ENCODE measurements at regions not wholly inside any gene's neighbourhood (a gene's known extent, or its start where the extent isn't known, plus 50 kb on each side); places are given as distances from the start of the nearest gene placed in this dataset.
"Not testable (repeated sequence)": the region's sequence is repeated elsewhere in the genome, so short reads cannot be mapped to it uniquely, and the experiment has no call there.

DNA sequence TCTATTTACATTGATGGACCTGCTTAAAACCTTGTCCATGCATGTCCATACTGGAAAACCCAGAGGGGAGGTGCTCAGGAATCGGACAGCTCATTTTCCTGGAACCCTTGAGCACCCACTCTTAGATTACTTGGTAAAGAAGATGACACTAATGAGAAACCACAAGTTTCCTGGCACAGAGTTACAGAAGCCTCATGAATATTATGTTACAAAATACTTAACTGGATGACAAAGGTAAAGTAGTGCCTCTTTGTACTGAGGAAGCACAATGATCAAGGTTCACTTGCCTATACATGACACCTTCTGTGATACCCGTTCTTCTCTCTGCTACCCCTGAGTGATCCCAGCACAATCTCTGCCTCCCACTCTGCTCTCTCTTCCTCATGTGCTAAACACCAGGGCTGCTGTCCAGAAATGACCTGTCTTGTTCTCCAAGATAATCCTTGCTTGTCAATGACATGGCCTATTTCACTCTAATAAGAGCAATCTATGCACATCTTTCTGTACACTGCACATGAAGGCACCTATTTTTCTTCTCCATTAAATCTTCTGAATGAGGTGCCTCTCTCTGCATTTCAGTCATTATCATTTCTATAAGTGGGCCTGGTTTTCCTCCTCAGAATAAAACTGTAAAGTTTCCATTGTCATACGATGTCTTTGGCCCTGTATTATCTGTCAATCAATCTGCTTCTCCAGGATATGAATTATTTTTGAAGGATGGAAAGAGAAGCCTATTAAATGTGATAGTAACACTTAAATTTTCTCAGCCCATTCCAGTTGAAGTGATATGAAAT lies 684.0 kb upstream of the ACO1 start:
- DNase-seq (ENCODE audit: low read depth): no peak

DNA sequence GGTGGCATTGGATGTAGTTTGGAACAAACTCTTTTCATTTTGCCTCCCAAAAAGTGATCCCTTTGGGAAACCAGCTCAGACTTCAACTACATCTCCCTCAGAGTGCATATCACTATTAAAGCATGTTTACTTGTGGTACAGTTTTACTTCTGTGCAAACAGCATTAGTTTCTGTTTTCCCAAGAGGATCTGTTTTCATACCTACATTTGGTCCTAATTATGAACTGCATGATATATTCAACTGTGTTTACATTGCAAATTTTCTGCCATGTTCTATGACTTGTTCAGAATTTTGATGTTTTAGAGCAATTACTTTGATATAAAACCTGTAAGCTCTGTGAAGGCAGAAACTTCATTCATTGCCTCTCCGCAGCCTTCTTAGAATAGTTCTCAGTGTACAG lies 681.5 kb upstream of the ACO1 start:
- DNase-seq (ENCODE audit: low read depth): no peak

DNA sequence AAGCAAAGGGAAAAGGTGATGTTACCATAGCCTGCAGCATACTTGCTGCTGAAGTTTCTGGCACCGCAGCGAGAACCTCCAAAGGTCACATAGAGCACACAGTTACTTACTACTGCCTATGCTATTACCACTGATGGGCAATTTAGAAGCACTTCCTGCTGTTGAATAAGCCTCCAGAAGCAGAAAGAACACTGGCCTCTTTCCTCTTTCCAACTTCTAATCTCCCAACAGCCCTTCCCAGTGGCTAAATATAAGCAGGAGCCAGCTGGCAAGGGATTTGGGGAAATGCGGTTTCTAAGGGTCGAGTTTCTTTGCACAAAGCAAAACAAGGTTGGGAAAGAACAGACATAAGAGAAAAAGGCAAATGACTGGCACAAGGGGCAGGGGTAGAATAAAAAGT lies 669.2 kb upstream of the ACO1 start:
- DNase-seq (ENCODE audit: low read depth): peak; percentile 29

DNA sequence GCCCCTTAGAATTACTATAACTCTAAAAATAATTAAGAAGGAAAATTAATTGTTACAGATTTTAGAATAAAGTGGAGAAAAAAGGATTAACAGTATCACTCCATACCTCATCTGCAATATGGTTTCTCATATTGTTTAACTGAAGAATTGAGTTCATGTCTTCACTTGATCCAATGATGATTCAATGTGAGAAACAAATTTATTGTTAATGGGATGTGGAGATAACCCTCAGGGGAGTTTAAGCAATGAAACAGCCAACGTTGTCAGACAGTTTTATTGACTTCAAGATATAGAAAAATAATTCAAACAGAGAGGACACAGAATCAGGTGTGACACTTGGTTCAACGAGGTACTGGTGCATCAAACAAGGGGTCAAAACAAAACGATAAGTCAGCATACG lies 665.2 kb upstream of the ACO1 start:
- DNase-seq (ENCODE audit: low read depth): no peak

DNA sequence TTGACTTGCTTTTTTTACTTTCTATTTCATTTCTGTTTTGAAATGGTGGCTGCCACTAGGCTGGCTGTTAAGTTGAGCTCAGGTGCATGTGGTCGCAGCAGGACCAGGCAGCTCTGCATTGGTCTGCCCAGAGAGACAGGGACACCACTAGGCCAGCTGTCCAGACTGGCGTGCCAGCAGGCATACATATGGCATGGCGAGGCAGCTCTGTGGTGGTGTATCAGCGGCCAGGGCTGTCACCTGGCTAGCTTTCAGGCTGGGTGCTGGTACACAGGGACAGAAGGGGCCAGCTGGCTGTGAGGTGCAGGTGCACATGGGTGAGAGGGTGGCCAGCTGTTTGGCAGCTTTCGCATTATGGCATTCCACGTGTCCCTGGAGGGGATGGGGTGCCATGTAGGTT lies 654.0 kb upstream of the ACO1 start:
- no peak for DNase-seq (ENCODE audit: low read depth)

DNA sequence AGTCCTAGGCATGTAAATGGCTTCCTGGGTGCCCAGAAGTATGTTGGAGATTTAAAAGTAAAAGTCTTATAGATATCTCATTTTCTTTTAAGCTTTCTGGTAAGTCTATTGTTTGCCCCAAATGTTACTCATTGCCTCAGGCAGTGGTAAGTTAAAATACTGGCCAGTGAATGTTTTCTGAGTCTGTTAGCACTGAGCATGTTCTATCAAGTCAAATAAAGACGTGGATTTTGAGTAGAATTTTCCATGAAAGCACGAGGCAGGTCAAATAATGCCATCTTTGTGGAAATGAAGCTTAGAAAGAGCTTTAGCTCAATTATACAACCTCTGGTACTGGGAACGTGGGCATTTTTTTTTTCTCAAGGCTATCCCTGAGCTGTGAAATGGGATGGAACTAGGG lies 651.3 kb upstream of the ACO1 start:
- DNase-seq (ENCODE audit: low read depth): no peak

DNA sequence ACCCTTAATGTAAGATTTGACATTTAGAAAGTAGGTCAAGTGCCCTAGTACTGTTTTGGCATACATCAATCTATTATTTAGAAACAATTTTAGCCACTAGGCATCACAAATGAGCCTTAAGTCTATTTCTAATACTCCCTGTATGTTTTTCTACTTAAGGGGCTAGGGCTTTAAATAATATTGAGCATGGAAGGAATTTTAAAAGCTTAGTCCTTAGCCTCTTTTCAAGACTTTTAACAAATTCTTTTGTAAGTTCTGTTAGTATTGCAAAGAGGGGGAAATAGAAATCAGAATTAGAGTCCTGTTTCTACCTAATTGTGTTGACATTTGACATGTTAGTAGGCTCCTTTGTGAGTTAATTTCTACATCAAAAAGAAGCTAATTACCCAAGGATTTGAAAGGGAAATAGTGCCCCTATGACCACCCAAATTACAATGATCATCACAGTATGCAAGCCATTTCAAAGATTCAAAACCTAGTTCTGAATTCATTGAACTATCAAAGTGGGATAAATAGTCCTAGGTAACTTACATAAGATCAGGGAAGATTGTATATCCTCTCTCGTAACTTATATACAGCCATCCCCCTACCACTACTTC lies 647.8 kb upstream of the ACO1 start:
- DNase-seq (ENCODE audit: low read depth): no peak

DNA sequence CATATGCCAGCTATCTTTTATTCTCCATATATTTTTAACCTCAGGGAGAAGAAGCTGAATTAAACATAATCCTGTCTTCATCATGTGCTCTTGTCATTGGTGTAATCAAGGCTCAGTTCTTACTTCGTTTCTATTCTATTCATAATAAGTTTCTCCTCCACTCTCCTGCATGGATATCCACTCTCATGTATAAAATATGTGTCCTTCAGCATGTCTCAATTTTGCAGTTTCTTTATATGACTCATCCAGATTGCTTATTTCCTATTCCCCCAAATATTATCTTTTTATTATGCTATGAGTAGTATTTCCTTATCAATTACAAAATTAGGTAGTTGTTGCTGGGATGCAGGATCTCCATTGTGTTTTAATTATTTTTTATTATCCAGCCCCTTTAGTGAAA lies 643.7 kb upstream of the ACO1 start:
- DNase-seq (ENCODE audit: low read depth): peak; percentile 1

DNA sequence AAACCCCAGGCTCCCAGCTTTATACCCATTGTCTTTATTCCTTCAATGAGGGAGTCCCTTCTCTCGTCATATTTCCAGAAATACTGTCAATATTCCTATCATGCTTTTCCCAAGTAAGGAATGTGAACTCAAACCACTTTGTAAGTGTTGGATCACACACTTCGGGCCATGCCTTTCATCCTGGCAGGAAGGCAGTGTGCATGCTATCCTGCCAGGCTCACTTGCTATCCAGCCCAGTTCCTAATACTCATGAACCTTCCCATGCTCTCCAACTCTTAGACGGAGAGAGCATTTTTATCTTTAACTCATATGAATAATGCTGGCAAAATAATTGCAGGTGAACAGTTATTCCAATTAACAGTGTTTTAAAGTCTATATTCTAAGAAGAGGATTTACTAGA lies 639.9 kb upstream of the ACO1 start:
- DNase-seq (ENCODE audit: low read depth): no peak

DNA sequence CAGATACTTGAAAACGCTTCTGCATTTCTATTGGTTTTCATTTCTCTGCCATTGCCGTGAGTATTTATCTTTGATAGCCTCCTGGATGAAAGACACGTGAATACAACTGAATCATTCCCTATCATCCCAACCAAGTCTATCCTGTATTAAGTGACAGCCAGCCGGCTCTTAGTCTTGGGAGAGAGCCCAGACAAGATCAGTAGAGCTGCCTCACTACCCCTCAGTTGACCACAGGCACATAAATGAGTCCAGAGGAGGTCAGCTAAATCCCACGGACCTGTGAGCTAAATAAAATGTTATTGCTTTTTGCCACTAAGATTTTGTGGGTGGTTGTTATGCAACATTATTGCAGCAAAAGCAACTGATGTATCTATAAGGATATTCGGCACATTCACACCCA lies 639.0 kb upstream of the ACO1 start:
- peak; percentile 9 for DNase-seq (ENCODE audit: low read depth)

DNA sequence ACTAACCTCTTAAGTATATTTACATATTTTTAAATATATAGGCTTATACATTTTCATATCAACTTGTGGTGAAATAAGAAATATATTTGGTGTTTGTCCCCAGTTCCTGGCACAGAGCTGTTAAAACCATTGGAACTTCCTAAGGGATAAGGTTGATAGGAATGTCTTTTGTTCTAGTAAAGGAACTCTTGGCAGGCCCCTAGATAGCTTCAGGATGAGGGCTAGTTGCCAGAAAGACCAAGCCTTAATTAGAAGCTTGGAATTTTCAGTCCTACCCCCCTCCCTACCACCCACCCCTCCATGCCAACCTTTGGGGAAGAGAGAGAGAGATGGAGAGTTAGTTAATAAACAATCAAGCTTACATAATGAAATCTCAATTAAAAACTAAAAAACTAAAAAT lies 638.6 kb upstream of the ACO1 start:
- DNase-seq (ENCODE audit: low read depth): no peak

DNA sequence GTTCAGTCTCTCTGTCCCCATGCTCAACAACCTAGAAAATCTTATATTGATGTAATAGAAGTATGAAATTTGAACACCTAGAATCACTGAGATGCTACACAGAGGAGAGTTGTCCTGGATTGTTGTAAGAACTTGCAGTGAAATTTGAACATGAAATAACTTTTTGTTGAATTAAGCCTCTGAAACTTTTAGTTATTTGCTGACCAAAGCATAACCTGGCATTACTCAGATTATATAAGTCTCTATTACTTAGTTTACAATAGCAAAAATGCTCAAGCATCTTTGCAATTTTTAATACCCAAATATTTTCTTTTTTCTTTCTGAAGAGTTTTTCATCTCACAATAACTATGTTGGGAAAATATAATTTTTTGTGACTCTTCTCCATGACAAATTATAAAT lies 630.7 kb upstream of the ACO1 start:
- no peak for DNase-seq (ENCODE audit: low read depth)

DNA sequence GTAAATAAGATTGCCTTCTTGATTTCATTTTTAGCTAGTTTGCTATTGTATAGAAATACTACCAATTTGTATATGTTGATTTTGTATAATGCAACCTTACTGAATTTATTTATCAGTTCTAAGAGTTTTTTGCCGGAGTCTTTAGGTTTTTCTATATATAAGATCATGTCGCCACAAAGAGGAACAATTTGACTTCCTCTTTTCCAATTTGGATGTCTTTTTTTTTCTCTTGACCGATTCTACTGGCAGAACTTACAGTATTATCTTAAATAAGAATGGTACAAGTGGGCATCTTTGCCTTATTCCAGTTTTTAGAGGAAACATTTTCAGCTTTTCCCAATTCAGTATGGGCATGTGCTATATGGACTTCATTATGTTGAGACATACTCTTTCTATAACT lies 624.7 kb upstream of the ACO1 start:
- no peak for DNase-seq (ENCODE audit: low read depth)

DNA sequence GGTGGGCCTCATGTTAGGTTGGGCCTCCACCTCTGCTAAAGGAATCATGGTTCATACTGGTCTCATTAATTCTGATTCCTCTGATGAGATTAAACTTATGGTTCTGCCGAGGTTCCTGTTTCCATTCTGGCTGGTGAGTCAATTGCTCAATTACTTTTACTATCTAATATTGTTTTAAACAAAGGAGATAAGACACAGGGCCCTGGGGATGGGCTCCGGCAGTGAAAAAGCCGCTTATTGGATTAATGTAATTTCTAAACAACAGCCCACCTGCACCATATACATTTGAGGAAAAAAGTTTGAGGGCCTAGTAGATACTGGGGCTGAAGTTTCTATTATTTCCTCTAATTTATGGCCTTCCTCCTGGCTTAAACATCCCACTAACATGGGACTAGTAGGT lies 610.4 kb upstream of the ACO1 start:
- DNase-seq (ENCODE audit: low read depth): not testable (repeated sequence)

DNA sequence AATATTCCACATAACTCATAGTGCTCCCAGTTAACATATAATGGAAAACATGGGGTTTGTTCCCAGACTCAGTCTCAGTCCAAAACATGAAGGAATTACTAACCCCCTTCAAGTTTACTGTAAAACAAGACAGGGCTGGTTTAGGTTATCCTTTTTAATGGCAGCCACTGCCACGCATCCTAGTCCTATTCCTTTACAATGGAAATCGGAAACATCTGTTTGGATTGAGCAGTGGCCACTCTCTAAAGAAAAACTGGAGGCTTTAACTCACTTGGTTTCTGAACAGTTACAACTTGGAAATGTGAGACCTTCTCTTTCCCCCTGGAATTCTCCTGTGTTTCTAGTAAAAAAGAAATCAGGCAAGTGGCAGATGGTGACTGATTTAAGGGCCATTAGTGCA lies 609.9 kb upstream of the ACO1 start:
- DNase-seq (ENCODE audit: low read depth): no peak

DNA sequence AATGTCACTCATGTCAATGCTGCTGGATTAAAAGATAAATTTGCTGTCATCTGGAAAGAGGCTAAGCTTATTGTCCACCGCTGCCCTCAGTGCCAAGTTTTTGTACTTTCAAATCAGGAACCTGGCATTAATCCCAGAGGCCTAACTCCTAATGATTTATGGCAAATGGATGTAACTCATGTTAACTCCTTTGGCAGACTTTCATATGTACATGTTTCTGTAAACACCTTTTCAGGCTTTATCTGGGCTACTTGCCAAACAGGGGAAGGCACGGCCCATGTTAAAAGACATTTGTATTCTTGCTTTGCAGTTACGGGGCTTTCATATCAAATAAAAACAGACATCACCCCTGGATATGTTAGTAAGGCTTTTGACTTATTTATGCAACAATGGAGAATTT lies 608.0 kb upstream of the ACO1 start:
- DNase-seq (ENCODE audit: low read depth): no peak

DNA sequence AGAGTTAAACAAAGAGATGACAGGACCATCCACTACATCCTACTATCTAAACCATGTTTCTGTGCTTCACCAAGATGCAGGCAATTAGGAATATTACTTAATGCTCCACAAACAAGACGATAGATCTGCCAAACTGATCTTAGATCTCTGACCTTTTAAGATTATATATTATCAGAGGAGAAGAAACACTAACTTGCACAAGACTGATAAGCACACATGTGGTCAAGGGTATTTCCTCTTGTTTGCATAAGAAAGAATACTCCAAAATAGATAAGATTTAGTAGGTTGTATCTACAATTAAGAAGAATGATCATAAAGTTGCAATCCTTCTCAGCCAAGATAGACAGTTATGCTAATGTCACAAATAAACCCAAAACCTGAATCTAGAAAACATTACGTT lies 601.0 kb upstream of the ACO1 start:
- DNase-seq (ENCODE audit: low read depth): no peak

DNA sequence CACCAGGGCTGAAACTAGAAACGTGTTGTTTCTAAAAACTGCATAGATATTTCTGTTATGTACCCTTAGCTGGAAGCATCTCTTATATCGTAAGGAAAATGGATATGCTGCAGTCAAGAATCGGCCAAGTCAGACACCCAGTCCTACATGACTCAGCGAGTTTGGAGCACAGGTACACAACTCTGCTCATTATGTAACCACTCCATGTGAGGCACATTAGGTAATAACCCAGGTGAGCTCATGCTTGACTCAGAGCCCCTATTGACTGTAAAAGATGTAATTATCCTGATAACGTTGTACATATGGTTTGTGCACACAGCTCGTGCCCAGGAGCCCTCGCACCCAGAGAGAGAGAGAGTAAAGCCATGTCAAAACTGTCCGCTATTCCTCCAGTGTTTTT lies 593.7 kb upstream of the ACO1 start:
- no peak for DNase-seq (ENCODE audit: low read depth)

DNA sequence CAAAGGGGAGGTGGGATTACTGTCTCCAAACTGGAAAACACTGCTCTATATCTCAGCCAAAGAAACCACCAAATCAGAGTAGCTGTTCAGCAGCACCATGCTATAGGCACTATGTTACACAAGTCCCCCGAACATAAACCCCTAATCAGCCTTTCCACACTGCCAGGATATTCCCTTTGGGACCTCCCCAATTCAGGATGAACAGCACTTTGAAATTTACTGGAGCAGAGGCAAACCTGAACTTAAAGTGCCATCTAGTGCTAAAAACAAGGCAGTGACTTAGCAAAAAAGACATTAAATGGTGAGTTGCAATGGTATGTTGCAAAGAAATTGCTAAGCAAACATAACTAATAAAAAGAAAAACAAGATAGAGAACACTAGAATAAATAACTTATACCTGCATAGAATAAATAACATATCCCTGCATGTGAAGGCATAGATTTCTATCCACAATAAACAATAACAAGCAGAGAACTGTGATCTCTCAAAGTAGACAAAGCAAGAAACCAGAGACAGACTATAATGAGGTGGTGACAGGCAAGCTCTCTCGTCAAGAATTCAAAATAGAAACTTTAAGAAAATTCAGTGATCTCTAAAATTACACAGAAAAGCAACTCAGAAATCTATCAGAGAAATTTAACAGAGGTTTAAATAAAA lies 584.4 kb upstream of the ACO1 start:
- DNase-seq (ENCODE audit: low read depth): peak; percentile 16

DNA sequence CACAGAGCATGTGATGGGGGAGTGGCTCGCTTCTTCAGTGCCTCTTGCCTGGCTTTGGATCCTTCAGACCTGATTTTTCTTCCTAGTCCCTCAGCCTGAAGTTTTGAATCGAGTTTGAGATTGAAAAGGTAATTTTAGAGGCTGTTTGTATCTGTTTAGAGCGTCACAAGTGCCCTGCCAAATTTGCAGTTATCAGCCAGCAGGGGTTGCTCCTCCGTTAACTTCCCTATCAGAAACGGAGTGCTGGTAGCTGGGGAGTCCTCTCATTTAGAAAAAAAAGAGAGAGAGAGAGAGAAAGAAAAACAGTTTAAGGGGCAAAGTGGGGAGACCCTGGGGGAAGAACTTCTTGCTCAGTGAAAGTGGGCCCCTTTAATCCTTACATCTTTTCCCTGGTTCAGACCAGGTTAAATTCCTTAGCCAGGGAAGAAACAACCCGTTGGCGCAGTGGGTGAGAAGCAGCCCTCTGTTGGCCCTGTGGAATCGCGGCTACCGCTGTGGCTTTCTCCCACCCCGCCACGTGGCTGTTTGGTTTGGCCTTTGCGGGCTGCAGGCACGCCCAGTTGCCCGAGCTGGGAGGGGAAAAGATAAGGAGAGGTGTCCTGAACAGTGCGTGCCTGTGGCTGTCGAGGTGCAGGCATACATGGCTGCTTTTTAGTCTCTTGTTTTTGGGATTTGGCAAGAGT lies 576.7 kb upstream of the ACO1 start:
- no peak for DNase-seq (ENCODE audit: low read depth)

DNA sequence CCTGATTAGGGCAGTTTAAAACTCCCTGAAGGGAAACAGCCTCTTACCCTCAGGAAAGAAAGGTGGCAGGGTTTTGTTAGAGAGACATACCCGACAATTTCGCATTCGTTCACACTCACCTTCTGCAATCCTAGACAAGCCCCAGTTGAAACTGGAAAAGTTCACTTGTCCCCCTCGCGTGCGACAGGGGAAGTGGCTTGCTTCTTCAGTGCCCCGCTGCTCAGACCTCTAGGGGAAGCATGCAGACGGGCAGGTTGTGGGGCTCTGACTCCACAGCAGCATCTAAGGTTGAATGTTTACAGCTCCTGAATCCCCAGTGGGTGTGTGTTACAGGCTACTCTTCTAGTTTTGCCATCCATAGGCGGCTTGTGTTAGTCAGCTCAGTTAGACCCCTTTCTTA lies 575.7 kb upstream of the ACO1 start:
- no peak for DNase-seq (ENCODE audit: low read depth)

DNA sequence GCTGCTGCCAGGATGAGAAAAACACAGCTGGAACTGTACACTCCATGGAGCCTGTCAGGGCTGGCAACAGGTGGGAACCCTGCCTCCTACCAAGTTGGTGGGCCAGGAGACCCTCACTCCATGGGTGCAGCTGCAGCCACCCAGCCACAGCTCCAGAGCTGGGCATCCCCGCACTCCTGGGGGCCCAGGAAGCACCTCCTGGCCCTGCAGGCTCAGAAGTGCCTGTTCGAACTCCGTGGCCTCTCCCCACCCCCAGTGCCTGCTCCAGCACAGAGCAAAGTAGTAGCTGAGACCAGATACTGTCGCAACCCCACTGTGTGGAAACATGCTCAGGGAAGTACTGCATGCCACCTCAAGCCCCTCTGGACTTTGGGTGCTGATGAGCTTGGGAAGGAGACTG lies 564.0 kb upstream of the ACO1 start:
- no peak for DNase-seq (ENCODE audit: low read depth)

DNA sequence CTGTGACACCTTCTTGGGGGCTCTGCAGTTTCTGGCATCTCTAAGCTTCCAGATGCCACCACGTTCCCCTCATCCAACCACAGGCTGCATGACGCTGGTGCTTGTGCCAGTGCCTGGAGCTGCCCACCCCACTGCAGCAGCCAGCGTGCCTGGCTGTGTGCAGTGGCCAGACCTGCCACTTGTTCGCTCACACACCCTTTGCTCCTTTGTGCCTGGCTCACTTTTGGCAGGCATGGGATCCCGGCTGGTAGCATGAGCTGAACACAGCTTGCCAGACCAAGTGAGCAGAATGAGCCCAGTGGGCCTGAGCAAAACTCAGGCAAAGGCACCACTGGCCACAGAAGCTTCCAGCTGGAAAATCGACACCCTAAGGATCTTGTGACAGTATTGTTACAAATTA lies 562.9 kb upstream of the ACO1 start:
- no peak for DNase-seq (ENCODE audit: low read depth)

Data from stromal cell of bone marrow (primary cell).